ENCODE measurements at regions not wholly inside any gene's neighbourhood (a gene's known extent, or its start where the extent isn't known, plus 50 kb on each side); places are given as distances from the start of the nearest gene placed in this dataset.

GRCh38 chr18:53752781-53753367 is 471.6 kb downstream of the MBD2 start:
- H3K27me3 ChIP-seq = no peaks in the 10 kb centered on the region
- peaks cover 0 to 2% (median 0%) of the 10 kb centered on the region in 12 donors for H3K9me3 ChIP-seq
- TF ChIP-seq POLR2A (IDR thresholded peaks at IDR 0.05) = no peak
- TF ChIP-seq, protein P1, sequence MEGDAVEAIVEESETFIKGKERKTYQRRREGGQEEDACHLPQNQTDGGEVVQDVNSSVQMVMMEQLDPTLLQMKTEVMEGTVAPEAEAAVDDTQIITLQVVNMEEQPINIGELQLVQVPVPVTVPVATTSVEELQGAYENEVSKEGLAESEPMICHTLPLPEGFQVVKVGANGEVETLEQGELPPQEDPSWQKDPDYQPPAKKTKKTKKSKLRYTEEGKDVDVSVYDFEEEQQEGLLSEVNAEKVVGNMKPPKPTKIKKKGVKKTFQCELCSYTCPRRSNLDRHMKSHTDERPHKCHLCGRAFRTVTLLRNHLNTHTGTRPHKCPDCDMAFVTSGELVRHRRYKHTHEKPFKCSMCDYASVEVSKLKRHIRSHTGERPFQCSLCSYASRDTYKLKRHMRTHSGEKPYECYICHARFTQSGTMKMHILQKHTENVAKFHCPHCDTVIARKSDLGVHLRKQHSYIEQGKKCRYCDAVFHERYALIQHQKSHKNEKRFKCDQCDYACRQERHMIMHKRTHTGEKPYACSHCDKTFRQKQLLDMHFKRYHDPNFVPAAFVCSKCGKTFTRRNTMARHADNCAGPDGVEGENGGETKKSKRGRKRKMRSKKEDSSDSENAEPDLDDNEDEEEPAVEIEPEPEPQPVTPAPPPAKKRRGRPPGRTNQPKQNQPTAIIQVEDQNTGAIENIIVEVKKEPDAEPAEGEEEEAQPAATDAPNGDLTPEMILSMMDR (IDR thresholded peaks at IDR 0.05) = no peak
- no peak for DNase-seq
- no peak overlapping the region for H3K4me3 ChIP-seq
- H3K36me3 ChIP-seq = no peaks in the 10 kb centered on the region
- WGBS, 4 donors = 69 to 81% (median 71%) methylated on average over 5 of the region's 5 CpGs
- no peaks in the 10 kb centered on the region for H3K4me1 ChIP-seq
- no peak overlapping the region for H3K27ac ChIP-seq
- no peak for ATAC-seq
- intact Hi-C loops (cut with DNase I) = no loop called here

GRCh38 chr18:53749766-53750165 is 474.7 kb downstream of the MBD2 start:
- TF ChIP-seq, protein P1 (IDR thresholded peaks at IDR 0.05) = no peak
- no peak for TF ChIP-seq POLR2A (IDR thresholded peaks at IDR 0.05)
- no peaks in the 10 kb centered on the region for H3K27me3 ChIP-seq
- no peaks in the 10 kb centered on the region for H3K36me3 ChIP-seq
- WGBS, 4 donors = 86 to 90% (median 88%) methylated on average over 5 of the region's 5 CpGs
- DNase-seq (no peak), ATAC-seq (no peak)
- H3K27ac ChIP-seq = no peak overlapping the region
- intact Hi-C loops (cut with DNase I) = no loop called here
- no peaks in the 10 kb centered on the region for H3K4me1 ChIP-seq
- no peak overlapping the region for H3K4me3 ChIP-seq
- peaks cover 0 to 5% (median 0%) of the 10 kb centered on the region in 12 donors for H3K9me3 ChIP-seq

- Histone ChIP-seq H3K4me1 (no peaks in the 10 kb centered on the region), H3K27me3 (no peaks in the 10 kb centered on the region), H3K27ac (no peak overlapping the region), H3K4me3 (no peak overlapping the region), H3K36me3 (no peaks in the 10 kb centered on the region), H3K9me3 (peaks cover 0 to 5% (median 0%) of the 10 kb centered on the region in 12 donors)
- no peak for ATAC-seq
- TF ChIP-seq, protein P1 (IDR thresholded peaks at IDR 0.05) = no peak
- TF ChIP-seq POLR2A (IDR thresholded peaks at IDR 0.05) = no peak
- intact Hi-C loops (cut with DNase I) = no loop called here
- DNase-seq = no peak
Observed at GRCh38 chr18:53747663-53748160, 476.8 kb downstream of the MBD2 start.

DNA sequence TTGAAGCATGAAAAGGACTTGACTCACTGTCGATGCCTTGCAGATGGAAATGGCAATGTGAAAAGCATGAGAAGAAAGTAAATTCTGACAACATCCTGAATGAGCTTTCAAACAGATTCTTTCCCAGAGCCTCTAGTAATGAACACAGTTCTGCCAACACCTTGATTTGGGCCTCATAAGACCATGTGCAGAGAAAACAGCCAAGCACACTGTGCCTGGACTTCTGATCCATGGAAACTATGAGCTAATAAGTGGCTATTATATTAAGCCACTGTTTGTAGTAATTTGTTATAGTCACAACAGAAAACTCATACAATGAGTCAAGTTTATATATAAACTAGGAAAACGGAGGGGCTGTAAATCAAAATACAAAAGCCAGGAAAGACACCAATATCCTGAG is 477.3 kb downstream of the MBD2 start:
- TF ChIP-seq, protein P1 (IDR thresholded peaks at IDR 0.05) = no peak
- TF ChIP-seq POLR2A (IDR thresholded peaks at IDR 0.05) = no peak
- DNase-seq (no peak), ATAC-seq (no peak)
- Histone ChIP-seq H3K27me3 (no peaks in the 10 kb centered on the region), H3K4me1 (no peaks in the 10 kb centered on the region), H3K4me3 (no peak overlapping the region), H3K36me3 (no peaks in the 10 kb centered on the region), H3K9me3 (peaks cover 0 to 5% (median 0%) of the 10 kb centered on the region in 12 donors), H3K27ac (no peak overlapping the region)
- intact Hi-C loops (cut with DNase I) = no loop called here
- 64 to 87% (median 79%) methylated on average over 2 of the region's 2 CpGs for WGBS, 4 donors
